Vagina (tissue), 2 donors: ENCODE measurements at regions not wholly inside any gene's neighbourhood (a gene's known extent, or its start where the extent isn't known, plus 50 kb on each side); places are given as distances from the start of the nearest gene placed in this dataset. TPM values are rescaled to one million over a fixed set of nuclear protein-coding genes. Genes with fewer than 3 reads are reported as not detected.

Experiments used
- DNase-seq, 2 donors: peaks; one replicate each; pipeline ENCODE4 v3.0.0-alpha.2; 2017; ENCODE audit errors: extremely low spot score in 2 of 2
- H3K27ac ChIP-seq: fragments of 200-600 bp; sonication (generic); one replicate; pipeline ENCODE4 v1.5.1; 2019
- H3K27me3 ChIP-seq: fragments of 200-600 bp; sonication (generic); one replicate; pipeline ENCODE4 v1.5.1; 2019
- H3K36me3 ChIP-seq, 2 donors: fragments of 200-600 bp; sonication (generic); one replicate each; pipeline ENCODE4 v1.5.1; 2017 to 2019
- H3K4me1 ChIP-seq: fragments of 200-600 bp; sonication (generic); one replicate; pipeline ENCODE4 v1.5.1; 2019
- H3K4me3 ChIP-seq, 2 donors: fragments of 200-600 bp; sonication (generic); 1 replicate in 1 of 2; 2 replicates in 1 of 2; pipeline ENCODE4 v1.5.1; 2016 to 2019
- H3K9me3 ChIP-seq: fragments of 200-600 bp; sonication (generic); one replicate; pipeline ENCODE4 v1.5.1; 2019
- CTCF ChIP-seq, 3 experiments: fragments of 450-650 bp in 2 of 3; fragments of 200-600 bp in 1 of 3; sonication (generic) in 1 of 3; IDR thresholded peaks; one replicate each; pipeline ENCODE4 v1.5.1; 2017 to 2019; ENCODE audit warnings: antibody characterized with exemption in 3 of 3, mild to moderate bottlenecking in 2 of 3, moderate library complexity in 2 of 3
- POLR2A ChIP-seq, 2 donors: fragments of 450-650 bp; IDR thresholded peaks; one replicate each; pipeline ENCODE4 v1.6.1; 2017; ENCODE audit warnings: antibody characterized with exemption in 2 of 2, mild to moderate bottlenecking in 2 of 2, moderate library complexity in 2 of 2
- POLR2AphosphoS5 ChIP-seq, 2 donors: sonication (generic); formaldehyde crosslinking; IDR thresholded peaks; one replicate each; pipeline ENCODE4 v1.9.0; 2017; ENCODE audit warnings: antibody characterized with exemption in 2 of 2, mild to moderate bottlenecking in 2 of 2, low read depth in 1 of 2; ENCODE audit not compliant: insufficient read depth in 1 of 2
- intact Hi-C: fragments of 100-400 bp; cut with DNase I; formaldehyde crosslinking; loops from one replicate; pipeline ENCODE4 v1.15.1; 2023
- small RNA-seq: library from RNA; depleted of rRNA; stranded (forward); fragments of <200 nt; gene quantifications from one replicate; pipeline ENCODE3, GENCODE V24; 2016

GRCh38 chr16:35910409-35910808 is 2451.0 kb downstream of the TP53TG3F start:
- peak in 1 of 2 donors; percentile 60 for DNase-seq
- Histone ChIP-seq H3K9me3 (no peaks in the 10 kb centered on the region), H3K4me1 (no peaks in the 10 kb centered on the region), H3K27me3 (no peaks in the 10 kb centered on the region), H3K27ac (no peak overlapping the region), H3K4me3 (no peak overlapping the region), H3K36me3 (no peaks in the 10 kb centered on the region)
- intact Hi-C loops, result no loop called here
- no peak for TF ChIP-seq POLR2AphosphoS5 (IDR thresholded peaks at IDR 0.05; ENCODE audit: insufficient read depth in 1 of 2, low read depth in 1 of 2)

GRCh38 chr16:35911899-35912298 is 2452.5 kb downstream of the TP53TG3F start:
- peak in 1 of 2 donors; percentile 69 for DNase-seq
- TF ChIP-seq POLR2A (IDR thresholded peaks at IDR 0.05), result no peak
- TF ChIP-seq CTCF (IDR thresholded peaks at IDR 0.05), result no peak
- H3K4me1 ChIP-seq, result no peaks in the 10 kb centered on the region
- intact Hi-C loops, result no loop called here
- no peaks in the 10 kb centered on the region for H3K27me3 ChIP-seq
- H3K27ac ChIP-seq, result no peak overlapping the region
- no peak overlapping the region for H3K4me3 ChIP-seq
- no peaks in the 10 kb centered on the region for H3K36me3 ChIP-seq
- no peaks in the 10 kb centered on the region for H3K9me3 ChIP-seq

- intact Hi-C loops, result no loop called here
- TF ChIP-seq CTCF (IDR thresholded peaks at IDR 0.05), result no peak
- no peak overlapping the region for H3K4me3 ChIP-seq
- H3K27me3 ChIP-seq, result no peaks in the 10 kb centered on the region
- DNase-seq, result no peak
- H3K36me3 ChIP-seq, result no peaks in the 10 kb centered on the region
- H3K4me1 ChIP-seq, result no peaks in the 10 kb centered on the region
- no peak overlapping the region for H3K27ac ChIP-seq
- H3K9me3 ChIP-seq, result peaks cover 3% of the 10 kb centered on the region
Observed at GRCh38 chr16:35931722-35932121, 2472.3 kb downstream of the TP53TG3F start.

Small RNAs in the stretch of these regions (small RNA-seq; reads per million reads assigned to genes)
- gene AC106785.1 (not detected), gene RNA5SP406 (not detected), gene RNA5SP407 (not detected), gene RNA5SP408 (not detected), gene RNA5SP409 (not detected), gene RNA5SP410 (not detected), gene RNA5SP411 (not detected), gene RNA5SP412 (not detected), gene RNA5SP413 (not detected), gene RNA5SP414 (not detected), gene RNA5SP415 (not detected), gene RNA5SP416 (not detected), gene RNA5SP417 (not detected), gene RNA5SP418 (not detected), gene RNA5SP419 (not detected), gene RNA5SP420 (not detected), gene RNA5SP421 (not detected), gene RNA5SP422 (not detected), gene RNA5SP423 (not detected)
